H9 (cell line): ENCODE measurements at regions not wholly inside any gene's neighbourhood (a gene's known extent, or its start where the extent isn't known, plus 50 kb on each side); places are given as distances from the start of the nearest gene placed in this dataset.
A peak's percentile ranks its signal among the peaks of the same experiment; 100 is the strongest.

ENCODE experiments used
- DNase-seq: peaks from one replicate; pipeline ENCODE4 v3.0.0-alpha.2; 2017
- H2AFZ ChIP-seq: one replicate; pipeline ENCODE4 v1.6.1; 2013; ENCODE audit warnings: mild to moderate bottlenecking, low read length, control low read depth, moderate library complexity
- H2AK5ac ChIP-seq: 2 replicates; pipeline ENCODE4 v1.6.1; 2013; ENCODE audit warnings: low read length, control low read depth, mixed read lengths; ENCODE audit not compliant: insufficient read length
- H2BK120ac ChIP-seq: one replicate; pipeline ENCODE4 v1.6.1; 2013; ENCODE audit warnings: low read depth, mild to moderate bottlenecking, low read length, control low read depth, inconsistent platforms; ENCODE audit not compliant: poor library complexity, severe bottlenecking
- H2BK12ac ChIP-seq: 2 replicates; pipeline ENCODE4 v1.6.1; 2013; ENCODE audit warnings: low read length, control low read depth, mixed read lengths, low read depth; ENCODE audit not compliant: insufficient read length
- H2BK15ac ChIP-seq: 2 replicates; pipeline ENCODE4 v1.6.1; 2013; ENCODE audit warnings: low read depth, low read length, control low read depth
- H2BK20ac ChIP-seq: one replicate; pipeline ENCODE4 v1.6.1; 2013; ENCODE audit warnings: low read depth, mild to moderate bottlenecking, low read length, control low read depth, inconsistent platforms; ENCODE audit not compliant: poor library complexity, severe bottlenecking
- H2BK5ac ChIP-seq: 2 replicates; pipeline ENCODE4 v1.6.1; 2013; ENCODE audit warnings: low read length, control low read depth, mixed read lengths; ENCODE audit not compliant: insufficient read length
- H3K14ac ChIP-seq: 2 replicates; pipeline ENCODE4 v1.6.1; 2013; ENCODE audit warnings: low read length, control low read depth; ENCODE audit not compliant: insufficient read depth
- H3K18ac ChIP-seq: 2 replicates; pipeline ENCODE4 v1.6.1; 2013; ENCODE audit warnings: low read depth, mild to moderate bottlenecking, mixed read lengths, low read length, control low read depth; ENCODE audit not compliant: insufficient read length
- H3K23ac ChIP-seq: 2 replicates; pipeline ENCODE4 v1.6.1; 2013; ENCODE audit warnings: low read length, control low read depth, mixed read lengths, low read depth; ENCODE audit not compliant: insufficient read length
- H3K23me2 ChIP-seq: 2 replicates; pipeline ENCODE4 v1.6.1; 2013; ENCODE audit warnings: low read depth, mild to moderate bottlenecking, mixed read lengths, low read length, control low read depth; ENCODE audit not compliant: insufficient read length, poor library complexity, severe bottlenecking
- H3K27ac ChIP-seq: 2 replicates; pipeline ENCODE4 v1.5.1; 2013; ENCODE audit warnings: low read length, control low read depth, mixed read lengths, low read depth; ENCODE audit not compliant: insufficient read length
- H3K27me3 ChIP-seq: 2 replicates; pipeline ENCODE4 v1.6.1; 2013; ENCODE audit warnings: low read length, control low read depth, inconsistent platforms; ENCODE audit not compliant: insufficient read depth
- H3K4ac ChIP-seq: 2 replicates; pipeline ENCODE4 v1.6.1; 2013; ENCODE audit warnings: low read depth, mild to moderate bottlenecking, control low read depth, inconsistent platforms, low read length, moderate library complexity
- H3K4me1 ChIP-seq: 2 replicates; pipeline ENCODE4 v1.6.1; 2013; ENCODE audit warnings: low read length, control low read depth, inconsistent platforms; ENCODE audit not compliant: insufficient read depth
- H3K4me2 ChIP-seq: 2 replicates; pipeline ENCODE4 v1.6.1; 2013; ENCODE audit warnings: low read length, control low read depth, mixed read lengths; ENCODE audit not compliant: insufficient read length, insufficient read depth
- H3K56ac ChIP-seq: 2 replicates; pipeline ENCODE4 v1.6.1; 2013; ENCODE audit warnings: low read depth, mild to moderate bottlenecking, mixed read lengths, low read length, control low read depth; ENCODE audit not compliant: insufficient read length
- H3K79me1 ChIP-seq: 2 replicates; pipeline ENCODE4 v1.6.1; 2013; ENCODE audit warnings: low read depth, mild to moderate bottlenecking, moderate library complexity, low read length, control low read depth, inconsistent platforms; ENCODE audit not compliant: insufficient read depth, poor library complexity, severe bottlenecking
- H3K79me2 ChIP-seq: 2 replicates; pipeline ENCODE4 v1.6.1; 2013; ENCODE audit warnings: low read length, control low read depth, inconsistent platforms; ENCODE audit not compliant: insufficient read depth
- H3K9ac ChIP-seq: 2 replicates; pipeline ENCODE4 v1.6.1; 2013; ENCODE audit warnings: low read length, control low read depth, mixed read lengths; ENCODE audit not compliant: insufficient read length; ENCODE audit errors: extremely low read depth
- H3K9me3 ChIP-seq: one replicate; pipeline ENCODE4 v1.6.1; 2013; ENCODE audit warnings: low read depth, low read length, inconsistent platforms; ENCODE audit not compliant: control insufficient read depth
- H3T11ph ChIP-seq: one replicate; pipeline ENCODE4 v1.6.1; 2013; ENCODE audit warnings: mild to moderate bottlenecking, low read length, control low read depth, inconsistent platforms
- H4K20me1 ChIP-seq: one replicate; pipeline ENCODE4 v1.6.1; 2013; ENCODE audit not compliant: control insufficient read depth, insufficient read length, insufficient read depth
- H4K5ac ChIP-seq: 2 replicates; pipeline ENCODE4 v1.6.1; 2013; ENCODE audit warnings: low read depth, mild to moderate bottlenecking, mixed read lengths, low read length, control low read depth; ENCODE audit not compliant: insufficient read length
- H4K8ac ChIP-seq: replicated peaks from 2 replicates; pipeline ENCODE4 v1.6.1; 2013; ENCODE audit warnings: low read length, control low read depth, mixed read lengths, low read depth; ENCODE audit not compliant: insufficient read length
- H4K91ac ChIP-seq: 2 replicates; pipeline ENCODE4 v1.6.1; 2013; ENCODE audit warnings: low read depth, mild to moderate bottlenecking, moderate library complexity, mixed read lengths, low read length, control low read depth; ENCODE audit not compliant: insufficient read length
- H3K27ac Mint-ChIP-seq, 3 experiments: 2 replicates in 2 of 3; 3 replicates in 1 of 3; pipeline ENCODE4 v1.8.0; 2020 to 2021; ENCODE audit warnings: mixed read lengths in 3 of 3, mild to moderate bottlenecking in 1 of 3, moderate library complexity in 1 of 3
- H3K27me3 Mint-ChIP-seq: 2 replicates; pipeline ENCODE4 v1.8.0; 2021; ENCODE audit warnings: low read depth, mild to moderate bottlenecking, moderate library complexity, mixed read lengths
- H3K36me3 Mint-ChIP-seq, 3 experiments: 2 replicates in 2 of 3; 3 replicates in 1 of 3; pipeline ENCODE4 v1.8.0; 2020 to 2021; ENCODE audit warnings: low read depth in 3 of 3, mixed read lengths in 3 of 3; ENCODE audit not compliant: insufficient read depth in 1 of 3
- H3K4me1 Mint-ChIP-seq, 2 experiments: 2 replicates each; pipeline ENCODE4 v1.8.0; 2020; ENCODE audit warnings: mixed read lengths in 2 of 2
- H3K4me3 Mint-ChIP-seq, 2 experiments: 2 replicates in 1 of 2; 3 replicates in 1 of 2; pipeline ENCODE4 v1.8.0; 2020 to 2021; ENCODE audit warnings: mild to moderate bottlenecking in 2 of 2, mixed read lengths in 2 of 2, moderate library complexity in 1 of 2
- H3K9me3 Mint-ChIP-seq, 2 experiments: 2 replicates in 1 of 2; 3 replicates in 1 of 2; pipeline ENCODE4 v1.8.0; 2020; ENCODE audit warnings: mild to moderate bottlenecking in 2 of 2, mixed read lengths in 2 of 2, moderate library complexity in 1 of 2
- CTCF ChIP-seq: fragments of 200-600 bp; sonication (generic); conservative IDR thresholded peaks from 3 replicates; pipeline ENCODE4 v1.8.0; 2021; ENCODE audit warnings: antibody characterized with exemption, mild to moderate bottlenecking
- WGBS: extraction: QIAGEN DNeasy Blood & Tissue Kit; methylation state at CpG from one replicate; pipeline ENCODE4 v1.1.7; 2013; ENCODE audit warnings: missing lambda C conversion rate, low lambda C conversion rate, mixed read lengths; ENCODE audit not compliant: insufficient read length; ENCODE audit errors: extremely low coverage; 5-methylcytosine and 5-hydroxymethylcytosine counted together

GRCh38 chr2:175734686-175735085 lies 267.4 kb downstream of the LNPK start:
- no peaks in the 10 kb centered on the region; the same call in 1 of the 2 replicates for H3K27me3 ChIP-seq
- no peak overlapping the region for H3K56ac ChIP-seq
- H3K79me2 ChIP-seq = no peaks in the 10 kb centered on the region
- Mint-ChIP-seq H3K4me1 (peaks cover 19 to 25% of the 10 kb centered on the region in 2 experiments), H3K4me3 (no peak overlapping the region), H3K27ac (no peak overlapping the region), H3K27me3 (no peaks in the 10 kb centered on the region), H3K36me3 (no peaks in the 10 kb centered on the region), H3K9me3 (no peaks in the 10 kb centered on the region)
- no peak for DNase-seq
- no peaks in the 10 kb centered on the region; the same call in 1 of the 2 replicates for H3K4me1 ChIP-seq
- no peak overlapping the region for H2BK120ac ChIP-seq
- no peak overlapping the region for H4K5ac ChIP-seq
- no peak overlapping the region for H3K18ac ChIP-seq
- H3K23me2 ChIP-seq = no peaks in the 10 kb centered on the region
- H3K4me2 ChIP-seq = no peak overlapping the region
- no peak for TF ChIP-seq CTCF
- H3K9me3 ChIP-seq = no peaks in the 10 kb centered on the region
- H2BK12ac ChIP-seq = no peak overlapping the region
- no peak overlapping the region for H2AK5ac ChIP-seq
- H3K27ac ChIP-seq = no peak overlapping the region
- no peak overlapping the region for H2BK5ac ChIP-seq
- 0 out of 2 replicates have a peak overlapping the region, but pooled peaks have one; percentile 21 for H3K14ac ChIP-seq
- H3K9ac ChIP-seq = no peak overlapping the region
- no peak overlapping the region for H3K23ac ChIP-seq
- no peaks in the 10 kb centered on the region for H4K20me1 ChIP-seq
- H2BK20ac ChIP-seq = no peak overlapping the region
- H3K4ac ChIP-seq = no peak overlapping the region
- no CpG with 5 or more reads among the region's 5 CpGs for WGBS
- H2AFZ ChIP-seq = no peak overlapping the region
- H3K79me1 ChIP-seq = no peaks in the 10 kb centered on the region
- H4K91ac ChIP-seq = peak overlapping the region; percentile 19
- H4K8ac ChIP-seq = no peak overlapping the region
- H3T11ph ChIP-seq = no peak overlapping the region
- H2BK15ac ChIP-seq = no peak overlapping the region
